Esophagus muscularis mucosa (tissue), 3 donors: ENCODE measurements at regions not wholly inside any gene's neighbourhood (a gene's known extent, or its start where the extent isn't known, plus 50 kb on each side); places are given as distances from the start of the nearest gene placed in this dataset.

Source experiments
- POLR2A ChIP-seq: fragments of 450-650 bp; IDR thresholded peaks from one replicate; pipeline ENCODE4 v1.6.1; 2017; ENCODE audit warnings: antibody characterized with exemption, moderate library complexity, mild to moderate bottlenecking, low read depth
- TF ChIP-seq, protein P1 (sequence below), 3 experiments: fragments of 200-600 bp in 2 of 3; fragments of 450-650 bp in 1 of 3; sonication (generic) in 2 of 3; IDR thresholded peaks; one replicate each; pipeline ENCODE4 v1.5.1; 2017 to 2019; ENCODE audit warnings: antibody characterized with exemption in 3 of 3, mild to moderate bottlenecking in 2 of 3, moderate library complexity in 1 of 3

- TF ChIP-seq, protein P1, sequence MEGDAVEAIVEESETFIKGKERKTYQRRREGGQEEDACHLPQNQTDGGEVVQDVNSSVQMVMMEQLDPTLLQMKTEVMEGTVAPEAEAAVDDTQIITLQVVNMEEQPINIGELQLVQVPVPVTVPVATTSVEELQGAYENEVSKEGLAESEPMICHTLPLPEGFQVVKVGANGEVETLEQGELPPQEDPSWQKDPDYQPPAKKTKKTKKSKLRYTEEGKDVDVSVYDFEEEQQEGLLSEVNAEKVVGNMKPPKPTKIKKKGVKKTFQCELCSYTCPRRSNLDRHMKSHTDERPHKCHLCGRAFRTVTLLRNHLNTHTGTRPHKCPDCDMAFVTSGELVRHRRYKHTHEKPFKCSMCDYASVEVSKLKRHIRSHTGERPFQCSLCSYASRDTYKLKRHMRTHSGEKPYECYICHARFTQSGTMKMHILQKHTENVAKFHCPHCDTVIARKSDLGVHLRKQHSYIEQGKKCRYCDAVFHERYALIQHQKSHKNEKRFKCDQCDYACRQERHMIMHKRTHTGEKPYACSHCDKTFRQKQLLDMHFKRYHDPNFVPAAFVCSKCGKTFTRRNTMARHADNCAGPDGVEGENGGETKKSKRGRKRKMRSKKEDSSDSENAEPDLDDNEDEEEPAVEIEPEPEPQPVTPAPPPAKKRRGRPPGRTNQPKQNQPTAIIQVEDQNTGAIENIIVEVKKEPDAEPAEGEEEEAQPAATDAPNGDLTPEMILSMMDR (IDR thresholded peaks at IDR 0.05): no peak
- no peak for TF ChIP-seq POLR2A
Measured at GRCh38 chr3:137204409-137204808, 246.6 kb downstream of the IL20RB start.
